PC-9 (cell line): ENCODE measurements at regions not wholly inside any gene's neighbourhood (a gene's known extent, or its start where the extent isn't known, plus 50 kb on each side); places are given as distances from the start of the nearest gene placed in this dataset.

ENCODE experiments used
- CTCF ChIP-seq: fragments of 200-600 bp; sonication (generic); conservative IDR thresholded peaks from 2 replicates; pipeline ENCODE4 v1.6.1; 2017; ENCODE audit warnings: mixed run types, antibody characterized with exemption, mild to moderate bottlenecking, moderate library complexity
- EZH2 ChIP-seq: fragments of 200-600 bp; sonication (generic); IDR thresholded peaks from 2 replicates; pipeline ENCODE4 v1.8.0; 2017; ENCODE audit warnings: antibody characterized with exemption, low read depth

- TF ChIP-seq CTCF (no peak), EZH2 (no peak)
Measured at GRCh38 chr3:36206956-36207580, 173.2 kb upstream of the STAC start.
